SK-N-SH (cell line): ENCODE measurements at regions not wholly inside any gene's neighbourhood (a gene's known extent, or its start where the extent isn't known, plus 50 kb on each side); places are given as distances from the start of the nearest gene placed in this dataset.

ENCODE experiments used
- CTCF ChIA-PET: fragments of 300-600, 350-600 bp; formaldehyde crosslinking; extraction: SDS; loops from one replicate; lab custom pipeline; 2021; lab: Yijun Ruan, JAX
- POLR2A ChIA-PET: fragments of 350-600 bp; sonication (Branson Sonifier 250); formaldehyde crosslinking; extraction: SDS; loops from one replicate; lab custom pipeline; 2020; ENCODE audit warnings: antibody characterized with exemption, inconsistent platforms; lab: Yijun Ruan, JAX
- DNase-seq: peaks from one replicate; pipeline ENCODE4 v3.0.0; 2012
- H2AFZ ChIP-seq: fragments of 200-600 bp; sonication (generic); 2 replicates; pipeline ENCODE4 v1.8.1; 2016; ENCODE audit warnings: antibody characterized with exemption, mild to moderate bottlenecking, low read depth
- H3F3A ChIP-seq: fragments of 200-600 bp; sonication (generic); replicated peaks from 2 replicates; pipeline ENCODE3; 2016; ENCODE audit warnings: antibody characterized with exemption, mild to moderate bottlenecking; ENCODE audit not compliant: insufficient read depth
- H3K27ac ChIP-seq, 2 experiments: fragments of 200-500 bp in 1 of 2; fragments of 200-600 bp in 1 of 2; sonication (Bioruptor generic) in 1 of 2; sonication (generic), shearing (Covaris generic) in 1 of 2; 2 replicates each; pipeline versions ENCODE4 v1.5.1 to v1.6.1; 2014 to 2016; ENCODE audit warnings: low read depth in 2 of 2, inconsistent platforms in 1 of 2, low read length in 1 of 2, mild to moderate bottlenecking in 1 of 2, mixed read lengths in 1 of 2
- H3K27me3 ChIP-seq: fragments of 200-600 bp; sonication (generic), shearing (Covaris generic); 2 replicates; pipeline ENCODE4 v1.6.1; 2016; ENCODE audit warnings: mixed run types; ENCODE audit not compliant: insufficient read depth
- H3K36me3 ChIP-seq, 2 experiments: fragments of 200-500 bp in 1 of 2; fragments of 200-600 bp in 1 of 2; sonication (Bioruptor generic) in 1 of 2; sonication (generic) in 1 of 2; replicated peaks in 1 of 2; 2 replicates each; pipeline versions ENCODE3 to v1.5.1; 2014 to 2016; ENCODE audit warnings: low read length in 1 of 2, mild to moderate bottlenecking in 1 of 2; ENCODE audit not compliant: insufficient read depth in 2 of 2, control insufficient read depth in 1 of 2
- H3K4me1 ChIP-seq, 2 experiments: fragments of 200-500 bp in 1 of 2; fragments of 200-600 bp in 1 of 2; sonication (Bioruptor generic) in 1 of 2; sonication (generic), shearing (Covaris generic) in 1 of 2; 2 replicates each; pipeline versions ENCODE4 v1.5.1 to v1.6.1; 2014 to 2016; ENCODE audit warnings: low read depth in 1 of 2, low read length in 1 of 2, mixed run types in 1 of 2; ENCODE audit not compliant: insufficient read depth in 2 of 2, control insufficient read depth in 1 of 2
- H3K4me2 ChIP-seq: fragments of 200-600 bp; sonication (generic), shearing (Covaris generic); 2 replicates; pipeline ENCODE4 v1.6.1; 2017; ENCODE audit warnings: mixed run types
- H3K4me3 ChIP-seq, 2 experiments: fragments of 200-500 bp in 1 of 2; fragments of 200-600 bp in 1 of 2; sonication (Bioruptor generic) in 1 of 2; sonication (generic), shearing (Covaris generic) in 1 of 2; 2 replicates each; pipeline versions ENCODE4 v1.5.1 to v1.8.1; 2014 to 2016; ENCODE audit warnings: low read depth in 2 of 2, inconsistent platforms in 1 of 2, low read length in 1 of 2, mild to moderate bottlenecking in 1 of 2, mixed read lengths in 1 of 2, moderate library complexity in 1 of 2
- H3K79me2 ChIP-seq: fragments of 200-600 bp; sonication (generic); 2 replicates; pipeline ENCODE4 v1.8.1; 2017; ENCODE audit warnings: mild to moderate bottlenecking; ENCODE audit not compliant: insufficient read depth
- H3K9ac ChIP-seq: fragments of 200-600 bp; sonication (generic); 2 replicates; pipeline ENCODE4 v1.6.1; 2017; ENCODE audit warnings: mixed run types
- H3K9me2 ChIP-seq: fragments of 200-600 bp; sonication (generic); 2 replicates; pipeline ENCODE4 v1.6.1; 2017; ENCODE audit warnings: mixed run types
- H3K9me3 ChIP-seq: fragments of 200-600 bp; sonication (generic); 2 replicates; pipeline ENCODE4 v1.6.1; 2017; ENCODE audit warnings: mixed run types, mild to moderate bottlenecking, moderate library complexity
- H4K20me1 ChIP-seq: fragments of 200-600 bp; sonication (generic); 2 replicates; pipeline ENCODE4 v1.6.1; 2017; ENCODE audit warnings: mild to moderate bottlenecking, mixed run types; ENCODE audit not compliant: insufficient read depth
- CHD2 ChIP-seq: fragments of 150-350 bp; IDR thresholded peaks from 2 replicates; pipeline ENCODE4 v1.6.1; 2018; ENCODE audit warnings: low read length; ENCODE audit not compliant: partially characterized antibody
- CTCF ChIP-seq: fragments of 200-600 bp; sonication (generic); IDR thresholded peaks from 2 replicates; pipeline ENCODE4 v1.6.1; 2017; ENCODE audit warnings: antibody characterized with exemption, mild to moderate bottlenecking, moderate library complexity
- ELF1 ChIP-seq: IDR thresholded peaks from 2 replicates; pipeline ENCODE4 v1.4.0; 2012
- EP300 ChIP-seq, 2 experiments: IDR thresholded peaks; 2 replicates each; pipeline versions ENCODE4 v1.4.0 to v1.6.1; 2012; ENCODE audit warnings: borderline replicate concordance in 1 of 2, low read depth in 1 of 2, low read length in 1 of 2
- FOSL2 ChIP-seq: IDR thresholded peaks from 2 replicates; pipeline ENCODE4 v1.4.0; 2012; ENCODE audit warnings: low read depth, mild to moderate bottlenecking, moderate library complexity, borderline replicate concordance
- FOXJ3 ChIP-seq: sonication (generic); formaldehyde crosslinking; IDR thresholded peaks from 2 replicates; pipeline ENCODE4 v1.5.1; 2020; ENCODE audit warnings: mild to moderate bottlenecking, missing genetic modification reagents
- FOXM1 ChIP-seq: IDR thresholded peaks from 2 replicates; pipeline ENCODE4 v1.4.0; 2012; ENCODE audit warnings: low read depth, mild to moderate bottlenecking
- GABPA ChIP-seq: IDR thresholded peaks from 2 replicates; pipeline ENCODE4 v1.4.0; 2012; ENCODE audit warnings: low read depth, mild to moderate bottlenecking
- MAX ChIP-seq: IDR thresholded peaks from 2 replicates; pipeline ENCODE4 v1.4.0; 2012; ENCODE audit warnings: low read depth
- NRF1 ChIP-seq: IDR thresholded peaks from 2 replicates; pipeline ENCODE4 v1.6.1; 2012; ENCODE audit warnings: low read depth, mild to moderate bottlenecking, low read length
- POLR2AphosphoS5 ChIP-seq: IDR thresholded peaks from 2 replicates; pipeline ENCODE4 v1.6.1; 2012; ENCODE audit warnings: low read depth, low read length
- RCOR1 ChIP-seq: fragments of 150-350 bp; IDR thresholded peaks from 2 replicates; pipeline ENCODE4 v1.6.1; 2017; ENCODE audit warnings: antibody characterized with exemption, low read length
- REST ChIP-seq: IDR thresholded peaks from 2 replicates; pipeline ENCODE4 v1.6.1; 2012; ENCODE audit warnings: mild to moderate bottlenecking, low read depth, low read length, moderate library complexity
- SIN3A ChIP-seq: IDR thresholded peaks from 2 replicates; pipeline ENCODE4 v1.6.1; 2012; ENCODE audit warnings: low read depth, mild to moderate bottlenecking, low read length, moderate library complexity, borderline replicate concordance
- SMC3 ChIP-seq: IDR thresholded peaks from 2 replicates; pipeline ENCODE4 v1.6.1; 2012; ENCODE audit warnings: low read depth, low read length, improper control_type of control experiment
- USF2 ChIP-seq: fragments of 150-350 bp; IDR thresholded peaks from 2 replicates; pipeline ENCODE4 v1.6.1; 2017; ENCODE audit warnings: antibody characterized with exemption, low read length, low read depth, borderline replicate concordance
- YY1 ChIP-seq: IDR thresholded peaks from 2 replicates; pipeline ENCODE4 v1.4.0; 2012; ENCODE audit warnings: low read depth, mild to moderate bottlenecking
- ZBTB33 ChIP-seq: IDR thresholded peaks from 2 replicates; pipeline ENCODE4 v1.4.0; 2012; ENCODE audit warnings: low read depth, borderline replicate concordance
- WGBS: methylation state at CpG from one replicate; pipeline ENCODE4 v1.1.6; 2017; ENCODE audit warnings: low lambda C conversion rate; 5-methylcytosine and 5-hydroxymethylcytosine counted together

- no peak overlapping the region for H3K4me2 ChIP-seq
- H3K9me3 ChIP-seq, result no peaks in the 10 kb centered on the region
- no peaks in the 10 kb centered on the region for H3K9me2 ChIP-seq
- H3K4me1 ChIP-seq, result no peaks in the 10 kb centered on the region
- no peaks in the 10 kb centered on the region for H3K36me3 ChIP-seq
- WGBS, result 7% methylated on average over 3 of the region's 3 CpGs
- no peak overlapping the region for H3K27ac ChIP-seq
- H3K4me3 ChIP-seq, result no peak overlapping the region
- H2AFZ ChIP-seq, result no peak overlapping the region
- H3F3A ChIP-seq, result no peaks in the 10 kb centered on the region
- no peaks in the 10 kb centered on the region for H3K79me2 ChIP-seq
- no peaks in the 10 kb centered on the region for H4K20me1 ChIP-seq
- no peak overlapping the region for H3K9ac ChIP-seq
- H3K27me3 ChIP-seq, result no peaks in the 10 kb centered on the region
- ChIA-PET POLR2A (no interaction called here), CTCF (no interaction called here)
- no peak for DNase-seq
- TF ChIP-seq YY1 (no peak), MAX (no peak), ELF1 (no peak), FOXJ3 (CRISPR knock-in tag) (no peak), CHD2 (no peak), FOSL2 (no peak), REST (no peak), EP300 (IDR thresholded peaks at IDR 0.05; ENCODE audit: borderline replicate concordance in 1 of 2, low read depth in 1 of 2, low read length in 1 of 2) (no peak), CTCF (no peak)
These were observed 361.9 kb upstream of the RASGEF1B start for GRCh38 chr4:81833576-81833975.

- WGBS, result 0% methylated on average over 1 of the region's 1 CpG
- CTCF ChIA-PET, result interaction anchor here (2.4 kb wide), 1 partner anchor 16 kb away, joined by 8 read pairs; no protein-coding TSS in a partner anchor
- TF ChIP-seq ZBTB33, result no peak
- no peak for TF ChIP-seq FOXM1
- no peak for TF ChIP-seq NRF1
- TF ChIP-seq CTCF, result no peak
- TF ChIP-seq SIN3A, result no peak
- no peak for TF ChIP-seq RCOR1
- no peak for TF ChIP-seq EP300 (IDR thresholded peaks at IDR 0.05; ENCODE audit: borderline replicate concordance in 1 of 2, low read depth in 1 of 2, low read length in 1 of 2)
- TF ChIP-seq POLR2AphosphoS5, result no peak
- TF ChIP-seq USF2, result no peak
- TF ChIP-seq SMC3, result no peak
- no peak for TF ChIP-seq GABPA
These were observed 357.3 kb upstream of the RASGEF1B start for GRCh38 chr4:81828991-81829390.

More at GRCh38 chr4:81828991-81829390, 357.3 kb upstream of the RASGEF1B start:
- Histone ChIP-seq H3K79me2 (no peaks in the 10 kb centered on the region), H3K9ac (no peak overlapping the region), H3K36me3 (no peaks in the 10 kb centered on the region), H3F3A (no peaks in the 10 kb centered on the region), H3K4me2 (no peak overlapping the region), H2AFZ (no peak overlapping the region), H3K27ac (no peak overlapping the region), H3K9me2 (no peaks in the 10 kb centered on the region), H3K27me3 (no peaks in the 10 kb centered on the region), H3K9me3 (no peaks in the 10 kb centered on the region), H3K4me1 (no peaks in the 10 kb centered on the region), H3K4me3 (no peak overlapping the region), H4K20me1 (no peaks in the 10 kb centered on the region)
- no peak for DNase-seq
- POLR2A ChIA-PET, result no interaction called here
